Activated naive CD4-positive, alpha-beta T cell treated with anti-CD3 and anti-CD28 coated beads, Interleukin-2, amount 10 ng/mL, durations not matched to agents 7 days and 5 days (primary cell): ENCODE measurements at regions not wholly inside any gene's neighbourhood (a gene's known extent, or its start where the extent isn't known, plus 50 kb on each side); places are given as distances from the start of the nearest gene placed in this dataset.
"Not testable (repeated sequence)": the region's sequence is repeated elsewhere in the genome, so short reads cannot be mapped to it uniquely, and the experiment has no call there.

Experiments used
- CTCF ChIA-PET: fragments of 350-600 bp; sonication (Branson Sonifier 250); formaldehyde crosslinking; loops from one replicate; lab custom pipeline; 2021; ENCODE audit warnings: antibody characterized with exemption; lab: Charles Lee
- DNase-seq: peaks from one replicate; pipeline ENCODE4 v3.0.0-alpha.2; 2020
- H3K27ac Mint-ChIP-seq: one replicate; pipeline ENCODE4 v1.8.0; 2021; ENCODE audit warnings: mild to moderate bottlenecking, moderate library complexity, mixed read lengths
- H3K27me3 Mint-ChIP-seq: one replicate; pipeline ENCODE4 v1.8.0; 2021; ENCODE audit warnings: mild to moderate bottlenecking, mixed read lengths
- H3K36me3 Mint-ChIP-seq: one replicate; pipeline ENCODE4 v1.8.0; 2021; ENCODE audit warnings: mixed read lengths
- H3K4me1 Mint-ChIP-seq: one replicate; pipeline ENCODE4 v1.8.0; 2021; ENCODE audit warnings: mixed read lengths
- H3K4me3 Mint-ChIP-seq: one replicate; pipeline ENCODE4 v1.8.0; 2021; ENCODE audit warnings: mild to moderate bottlenecking, moderate library complexity, mixed read lengths
- H3K9me3 Mint-ChIP-seq: one replicate; pipeline ENCODE4 v1.8.0; 2021; ENCODE audit warnings: mixed read lengths

DNA sequence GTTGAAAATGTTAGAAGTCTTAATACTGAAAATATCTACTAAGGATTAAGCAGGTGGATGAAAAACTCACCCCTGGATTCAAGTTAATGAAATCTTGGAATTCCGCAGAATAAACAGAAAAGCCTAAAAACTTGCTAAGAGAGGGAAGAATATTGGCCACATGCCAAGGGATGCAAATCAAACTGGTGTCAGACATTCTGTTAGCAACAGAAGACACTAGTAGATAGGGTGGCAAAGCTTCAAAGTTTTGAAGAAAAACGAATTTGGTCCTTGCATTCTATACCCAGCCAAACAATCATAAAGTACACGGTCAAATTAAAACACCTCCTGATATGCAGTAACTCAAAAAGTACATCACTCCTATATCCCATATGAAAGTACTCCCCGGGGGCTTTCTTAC is 77.1 kb upstream of the ADTRP start:
- no peaks in the 10 kb centered on the region for H3K27me3 Mint-ChIP-seq
- DNase-seq, result no peak
- CTCF ChIA-PET, result no interaction called here
- H3K36me3 Mint-ChIP-seq, result no peaks in the 10 kb centered on the region
- H3K4me3 Mint-ChIP-seq, result no peak overlapping the region
- H3K9me3 Mint-ChIP-seq, result no peaks in the 10 kb centered on the region
- H3K27ac Mint-ChIP-seq, result no peak overlapping the region
- no peaks in the 10 kb centered on the region for H3K4me1 Mint-ChIP-seq

DNA sequence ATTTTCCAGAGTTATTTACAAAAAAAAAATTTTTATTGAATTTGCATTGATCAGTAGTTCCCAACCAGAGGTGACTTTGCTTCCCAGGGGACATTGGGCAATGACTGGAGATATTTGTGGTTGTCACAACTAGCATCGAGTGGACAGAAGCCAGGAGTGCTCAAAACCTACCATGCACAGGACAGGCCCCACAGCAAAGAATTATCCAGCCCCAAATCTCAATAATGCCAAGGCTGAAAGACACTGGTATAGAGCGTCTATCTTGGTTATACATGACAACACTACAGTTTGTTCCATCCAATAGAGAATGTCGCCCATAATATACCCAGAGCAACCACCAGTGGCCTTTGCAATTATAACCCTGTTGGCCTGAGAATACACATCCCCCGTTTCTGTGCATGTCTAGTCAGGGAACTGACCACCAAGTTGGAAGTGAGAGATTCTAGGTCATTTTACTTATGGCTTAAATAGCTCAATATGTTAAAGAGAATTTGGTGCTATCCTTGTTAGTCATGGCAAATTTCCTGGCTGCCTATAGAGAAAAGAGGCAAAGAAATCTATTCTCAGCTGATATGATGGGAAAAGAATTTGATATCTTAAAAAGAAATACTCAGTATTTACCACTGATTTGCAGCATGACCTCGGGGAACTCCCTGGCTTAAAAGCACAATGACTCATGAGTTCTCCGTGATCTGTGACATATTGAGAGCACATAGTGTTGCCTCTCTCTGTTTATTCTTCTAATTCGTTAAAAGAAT is 76.0 kb upstream of the ADTRP start:
- Mint-ChIP-seq H3K27ac (no peak overlapping the region), H3K4me3 (no peak overlapping the region), H3K4me1 (no peaks in the 10 kb centered on the region), H3K27me3 (no peaks in the 10 kb centered on the region), H3K9me3 (no peaks in the 10 kb centered on the region), H3K36me3 (no peaks in the 10 kb centered on the region)
- DNase-seq, result no peak
- CTCF ChIA-PET, result no interaction called here

DNA sequence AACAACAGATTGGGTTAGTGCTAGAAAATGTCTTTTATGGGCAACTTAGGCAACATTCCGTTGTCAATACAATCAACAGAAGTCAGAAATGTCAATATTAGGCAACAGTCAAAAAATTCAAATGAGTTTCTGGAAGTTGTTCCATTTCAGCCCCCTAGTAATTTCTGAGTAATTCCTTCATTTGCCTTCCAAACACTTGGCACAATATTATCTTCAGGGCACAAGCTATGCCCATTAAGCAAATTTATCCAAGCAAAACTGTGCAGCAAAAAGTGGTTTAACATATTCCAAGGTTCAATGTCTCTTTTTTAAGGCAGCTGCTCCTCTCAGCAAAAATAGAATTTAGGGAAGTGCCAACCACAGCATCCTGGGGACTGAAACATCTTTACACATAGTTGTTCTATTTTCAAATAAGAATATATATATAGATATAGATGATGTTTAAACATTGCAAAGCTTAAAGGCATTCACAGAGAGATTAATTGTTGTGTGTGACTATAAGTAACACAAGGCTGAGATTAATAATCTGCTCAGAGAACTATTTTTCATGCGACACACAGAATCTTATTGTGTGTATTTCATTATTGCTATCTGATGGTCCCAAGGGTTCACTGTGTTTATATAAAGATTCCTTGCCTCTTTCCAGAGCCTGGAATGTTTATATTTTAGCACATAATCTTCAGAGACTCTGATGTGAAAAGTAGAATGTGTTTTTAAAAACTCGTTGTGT is 75.2 kb upstream of the ADTRP start:
- DNase-seq, result no peak
- H3K27me3 Mint-ChIP-seq, result no peaks in the 10 kb centered on the region
- no peak overlapping the region for H3K27ac Mint-ChIP-seq
- CTCF ChIA-PET, result no interaction called here
- H3K4me3 Mint-ChIP-seq, result no peak overlapping the region
- H3K4me1 Mint-ChIP-seq, result no peaks in the 10 kb centered on the region
- no peaks in the 10 kb centered on the region for H3K9me3 Mint-ChIP-seq
- no peaks in the 10 kb centered on the region for H3K36me3 Mint-ChIP-seq

DNA sequence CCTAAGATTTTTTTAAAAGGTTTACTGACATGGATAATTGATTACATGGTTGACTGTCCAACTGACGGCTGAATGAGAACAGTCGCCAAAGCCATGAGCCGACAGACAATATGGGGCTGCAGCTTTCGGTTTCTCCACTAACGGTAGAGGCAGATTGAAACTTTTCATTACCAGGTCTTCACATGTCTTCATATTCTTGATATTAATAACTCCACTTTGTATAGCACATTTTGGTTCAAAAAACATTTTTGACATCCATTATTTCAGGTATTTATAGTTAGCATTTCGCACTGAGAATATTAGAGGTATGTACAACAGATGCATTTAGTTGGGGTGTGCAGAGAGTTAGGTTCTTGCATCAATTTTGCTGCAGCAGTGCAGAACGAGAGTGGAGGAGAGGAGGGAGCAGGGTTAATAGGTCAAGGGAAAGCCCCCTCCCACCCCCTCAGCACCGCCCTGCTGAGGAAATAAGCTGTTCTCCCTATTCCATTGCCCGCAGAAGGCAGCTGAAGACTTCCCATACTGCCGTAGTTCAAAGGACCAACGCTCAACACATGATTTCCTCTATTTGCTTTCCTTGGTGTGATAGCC is 73.6 kb upstream of the ADTRP start:
- Mint-ChIP-seq H3K4me1 (no peaks in the 10 kb centered on the region), H3K4me3 (no peak overlapping the region)
- CTCF ChIA-PET, result no interaction called here

DNA sequence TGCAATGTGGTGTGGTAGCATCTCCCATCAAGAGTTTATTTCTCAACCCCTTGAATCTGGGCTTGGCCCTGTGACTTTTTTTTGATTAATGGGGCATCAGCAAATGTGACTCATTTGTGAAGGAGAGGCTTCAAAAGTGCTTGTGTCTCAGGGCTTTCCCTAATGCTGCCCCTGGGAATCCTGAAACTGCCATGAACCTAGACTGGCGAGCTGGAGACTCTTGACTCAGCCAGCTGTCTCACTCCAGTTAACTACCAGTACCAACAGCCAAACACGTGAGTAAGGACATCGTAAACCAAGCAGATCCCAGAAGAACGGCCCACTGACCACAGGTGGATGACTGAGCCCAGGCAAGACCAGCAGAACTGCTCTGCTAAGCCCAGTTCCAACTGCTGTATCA is 72.8 kb upstream of the ADTRP start:
- H3K27me3 Mint-ChIP-seq, result no peaks in the 10 kb centered on the region
- H3K36me3 Mint-ChIP-seq, result no peaks in the 10 kb centered on the region
- DNase-seq, result no peak
- no peak overlapping the region for H3K4me3 Mint-ChIP-seq
- no peaks in the 10 kb centered on the region for H3K4me1 Mint-ChIP-seq
- H3K27ac Mint-ChIP-seq, result no peak overlapping the region
- CTCF ChIA-PET, result no interaction called here
- no peaks in the 10 kb centered on the region for H3K9me3 Mint-ChIP-seq

More for the DNA sequence above, 73.6 kb upstream of the ADTRP start:
- DNase-seq, result no peak
- Mint-ChIP-seq H3K27me3 (no peaks in the 10 kb centered on the region), H3K27ac (no peak overlapping the region), H3K36me3 (no peaks in the 10 kb centered on the region), H3K9me3 (no peaks in the 10 kb centered on the region)

DNA sequence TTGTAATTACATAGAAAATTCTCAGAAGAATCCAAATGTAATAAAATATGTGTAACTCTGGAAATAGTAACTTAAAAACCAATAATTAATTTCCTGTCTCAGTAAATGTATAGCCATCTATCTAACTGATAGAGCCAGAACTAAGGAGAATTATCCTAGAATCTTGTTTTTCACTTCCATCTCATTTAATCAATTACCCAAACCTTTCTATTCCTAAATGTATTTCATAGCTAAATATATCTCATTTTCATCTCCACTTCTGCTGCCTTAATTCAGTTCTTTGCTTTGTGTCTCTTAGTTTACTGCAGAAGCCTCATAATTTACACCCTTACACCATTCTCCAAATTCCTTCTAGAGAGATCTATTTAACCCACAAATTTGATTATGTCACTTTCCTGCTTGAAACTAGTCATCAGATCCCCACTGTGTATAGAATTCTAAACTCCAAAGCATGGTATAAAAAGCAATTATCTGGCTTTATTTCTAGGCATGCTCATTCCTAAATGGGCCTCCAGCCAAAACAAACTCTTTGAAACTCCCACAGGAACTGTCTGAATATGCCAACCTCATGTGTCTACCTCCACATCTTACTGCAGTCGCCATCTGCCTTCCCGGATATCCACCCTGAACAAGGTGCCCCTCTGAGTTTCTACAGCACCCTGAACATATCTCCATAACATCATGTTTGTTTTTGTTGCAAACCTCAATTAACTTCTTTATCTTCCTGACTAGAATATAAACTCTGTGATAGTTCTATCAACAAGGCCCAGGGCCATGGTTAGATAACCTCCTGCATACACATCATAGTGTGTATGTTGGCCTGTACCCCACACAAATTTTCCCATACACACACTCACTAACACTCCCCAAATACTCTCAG is 70.5 kb upstream of the ADTRP start:
- Mint-ChIP-seq H3K9me3 (no peaks in the 10 kb centered on the region), H3K27ac (no peak overlapping the region), H3K36me3 (no peaks in the 10 kb centered on the region), H3K27me3 (no peaks in the 10 kb centered on the region), H3K4me1 (no peaks in the 10 kb centered on the region), H3K4me3 (no peak overlapping the region)
- DNase-seq, result no peak
- CTCF ChIA-PET, result no interaction called here

DNA sequence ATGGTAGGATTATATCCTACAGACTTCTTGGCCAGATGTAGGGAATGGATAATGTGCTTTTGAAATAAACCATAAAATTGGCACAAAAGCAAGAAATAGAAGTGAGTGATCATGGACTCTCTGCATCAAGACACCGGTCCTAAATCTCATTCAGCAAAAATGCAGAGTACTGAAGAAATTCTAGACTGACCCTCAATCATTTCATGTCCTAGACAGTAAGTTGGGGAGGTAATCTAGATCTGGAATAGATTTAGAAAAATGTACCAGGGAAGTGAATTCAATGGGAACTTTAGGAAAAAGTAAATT is 69.7 kb upstream of the ADTRP start:
- no peaks in the 10 kb centered on the region for H3K36me3 Mint-ChIP-seq
- no peak for DNase-seq
- H3K4me3 Mint-ChIP-seq, result no peak overlapping the region
- no peak overlapping the region for H3K27ac Mint-ChIP-seq
- H3K9me3 Mint-ChIP-seq, result no peaks in the 10 kb centered on the region
- H3K27me3 Mint-ChIP-seq, result no peaks in the 10 kb centered on the region
- H3K4me1 Mint-ChIP-seq, result no peaks in the 10 kb centered on the region
- CTCF ChIA-PET, result no interaction called here

DNA sequence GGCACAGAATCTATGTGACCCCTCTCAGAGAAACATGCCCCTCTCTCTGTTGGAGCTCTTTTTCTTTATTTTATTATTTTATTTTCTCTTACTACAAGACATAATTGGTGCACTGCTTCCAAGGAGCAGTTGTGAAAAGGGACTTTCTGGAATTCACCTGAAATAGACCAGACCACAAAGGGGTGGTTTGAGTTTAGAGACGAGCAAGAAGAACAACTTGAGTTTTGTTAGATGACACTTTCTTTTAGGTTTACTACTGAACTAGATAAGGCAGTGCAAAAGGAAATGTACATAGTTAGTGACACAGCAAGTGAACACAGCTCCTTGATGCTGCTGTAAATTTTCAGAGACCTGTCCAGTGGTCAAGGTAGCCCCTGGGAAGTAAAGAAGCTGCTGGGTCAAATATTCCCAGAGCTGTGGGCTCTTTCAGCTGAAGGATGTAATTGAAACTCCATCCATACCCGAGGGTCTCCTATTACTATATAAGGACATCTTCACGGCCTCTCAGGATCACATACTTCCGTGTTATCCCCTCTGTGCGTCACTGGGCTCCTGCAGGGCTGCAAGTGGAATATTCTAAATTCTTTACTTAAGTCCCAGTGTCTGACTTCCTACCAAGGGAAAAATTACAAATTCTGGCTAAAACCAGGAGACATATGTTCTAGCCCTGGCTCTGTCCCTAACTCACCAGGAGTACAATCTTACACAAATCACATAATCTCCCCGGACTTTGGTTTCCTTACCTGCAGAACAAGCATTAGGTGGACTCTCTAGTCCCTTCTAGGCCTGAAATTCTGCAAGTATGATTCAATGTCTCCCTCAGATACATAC is 69.1 kb upstream of the ADTRP start:
- H3K4me3 Mint-ChIP-seq, result no peak overlapping the region
- no peaks in the 10 kb centered on the region for H3K36me3 Mint-ChIP-seq
- H3K4me1 Mint-ChIP-seq, result no peaks in the 10 kb centered on the region
- CTCF ChIA-PET, result no interaction called here
- no peak overlapping the region for H3K27ac Mint-ChIP-seq
- no peak for DNase-seq
- no peaks in the 10 kb centered on the region for H3K27me3 Mint-ChIP-seq
- H3K9me3 Mint-ChIP-seq, result no peaks in the 10 kb centered on the region

DNA sequence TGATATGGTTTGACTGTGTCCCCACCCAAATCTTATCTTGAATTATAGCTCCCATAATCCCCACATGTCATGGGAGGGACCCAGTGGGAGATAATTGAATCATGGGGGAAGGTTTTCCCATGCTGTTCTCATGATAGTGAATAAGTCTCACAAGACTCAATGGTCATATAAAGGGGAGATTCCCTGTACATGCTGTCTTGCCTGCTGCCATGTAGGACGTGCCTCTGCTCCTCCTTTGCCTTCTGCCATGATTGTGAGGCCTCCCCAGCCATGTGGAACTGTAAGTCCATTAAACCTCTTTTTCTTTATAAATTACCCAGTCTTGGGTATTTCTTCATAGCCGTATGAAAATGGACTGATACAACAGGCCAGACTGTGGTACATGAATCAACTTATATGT is 68.5 kb upstream of the ADTRP start:
- H3K4me1 Mint-ChIP-seq, H3K36me3 Mint-ChIP-seq, H3K4me3 Mint-ChIP-seq, H3K27ac Mint-ChIP-seq, H3K9me3 Mint-ChIP-seq, DNase-seq, CTCF ChIA-PET, H3K27me3 Mint-ChIP-seq: not testable (repeated sequence)

DNA sequence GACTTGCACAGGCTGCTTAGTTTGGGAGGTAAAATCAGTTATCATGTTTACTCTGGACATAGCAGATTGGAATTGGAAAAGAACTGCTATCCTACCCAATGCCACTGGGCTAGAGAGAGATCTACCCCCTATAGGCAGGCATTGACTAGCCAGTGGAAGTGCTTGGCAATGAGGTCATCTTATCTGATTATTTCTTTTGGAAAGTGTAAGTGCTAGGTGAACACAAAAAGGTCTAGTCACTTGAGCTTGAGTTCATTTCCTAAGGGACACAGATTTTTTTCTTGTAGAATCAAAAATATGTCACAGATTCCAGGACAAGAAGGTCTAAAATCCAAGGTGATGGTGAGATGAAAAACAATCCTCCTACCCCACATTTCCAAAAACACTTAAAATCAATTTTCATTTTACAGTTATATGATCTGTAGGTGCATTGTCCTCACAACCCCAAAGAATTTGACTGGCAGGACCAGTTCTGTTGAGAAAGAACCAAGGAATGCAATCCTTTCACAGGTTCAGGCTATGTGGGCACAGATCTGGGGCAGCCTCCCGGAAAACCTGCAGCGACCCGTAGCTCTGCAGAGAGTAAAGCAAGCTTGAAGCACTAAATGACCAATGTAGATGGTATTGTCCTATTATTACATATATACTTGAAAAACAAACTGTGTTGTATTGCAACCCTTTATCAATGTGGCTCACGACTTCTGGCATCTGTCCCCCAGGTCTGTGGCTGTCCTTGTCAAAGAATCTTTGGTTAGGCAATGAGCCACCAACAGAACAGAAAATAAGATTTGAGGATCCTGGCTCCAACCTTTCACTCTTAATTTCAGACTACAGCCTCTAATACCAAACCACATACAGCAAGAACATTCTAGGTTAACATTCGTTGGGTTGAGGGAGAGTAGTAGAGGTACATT is 67.3 kb upstream of the ADTRP start:
- Mint-ChIP-seq H3K4me3 (no peak overlapping the region), H3K36me3 (no peaks in the 10 kb centered on the region), H3K27ac (no peak overlapping the region), H3K9me3 (no peaks in the 10 kb centered on the region), H3K4me1 (no peaks in the 10 kb centered on the region), H3K27me3 (no peaks in the 10 kb centered on the region)
- no peak for DNase-seq
- CTCF ChIA-PET, result no interaction called here

DNA sequence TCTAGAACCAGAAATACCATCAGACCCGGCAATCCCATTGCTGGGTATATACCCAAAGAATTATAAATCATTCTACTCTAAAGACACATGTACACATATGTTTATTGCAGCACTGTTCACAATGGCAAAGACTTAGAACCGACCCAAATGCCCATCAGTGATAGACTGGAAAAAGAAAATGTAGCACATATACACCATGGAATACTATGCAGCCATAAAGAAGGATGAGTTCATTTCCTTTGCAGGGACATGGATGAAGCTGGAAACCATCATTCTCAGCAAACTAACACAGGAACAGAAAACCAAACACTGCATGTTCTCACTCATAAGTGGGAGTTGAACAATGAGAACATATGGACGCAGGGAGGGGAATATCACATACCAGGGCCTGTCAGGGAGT is 64.2 kb upstream of the ADTRP start:
- H3K27me3 Mint-ChIP-seq, H3K4me3 Mint-ChIP-seq: not testable (repeated sequence)

DNA sequence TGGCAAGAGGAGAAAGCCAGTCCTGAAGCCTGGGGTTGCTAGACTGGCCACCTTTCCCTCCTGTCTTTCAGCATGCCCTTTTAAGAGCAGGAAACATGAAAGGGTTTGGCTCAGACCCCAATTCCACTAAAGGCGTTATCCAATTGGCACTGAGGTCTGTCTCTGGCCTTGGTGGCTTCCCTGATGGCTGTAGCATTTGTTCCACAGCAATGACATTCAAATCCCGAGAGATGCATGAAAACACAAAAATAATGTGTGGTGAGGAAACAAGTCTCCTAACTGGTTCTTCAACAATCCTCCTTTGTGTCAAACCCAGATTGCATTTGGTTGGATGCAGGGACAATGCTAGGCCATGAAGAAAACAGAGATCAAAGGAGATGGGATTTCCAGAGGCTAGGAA is 56.5 kb upstream of the ADTRP start:
- DNase-seq, result no peak
- CTCF ChIA-PET, result no interaction called here
- Mint-ChIP-seq H3K27ac (no peak overlapping the region), H3K4me3 (no peak overlapping the region), H3K36me3 (no peaks in the 10 kb centered on the region), H3K27me3 (no peaks in the 10 kb centered on the region), H3K9me3 (peaks cover 15% of the 10 kb centered on the region), H3K4me1 (no peaks in the 10 kb centered on the region)

More for the DNA sequence above, 64.2 kb upstream of the ADTRP start:
- H3K27ac Mint-ChIP-seq, H3K36me3 Mint-ChIP-seq, H3K4me1 Mint-ChIP-seq, CTCF ChIA-PET, DNase-seq: not testable (repeated sequence)
- peaks cover 15% of the 10 kb centered on the region for H3K9me3 Mint-ChIP-seq
